ENCODE measurements at regions not wholly inside any gene's neighbourhood (a gene's known extent, or its start where the extent isn't known, plus 50 kb on each side); places are given as distances from the start of the nearest gene placed in this dataset.

DNA sequence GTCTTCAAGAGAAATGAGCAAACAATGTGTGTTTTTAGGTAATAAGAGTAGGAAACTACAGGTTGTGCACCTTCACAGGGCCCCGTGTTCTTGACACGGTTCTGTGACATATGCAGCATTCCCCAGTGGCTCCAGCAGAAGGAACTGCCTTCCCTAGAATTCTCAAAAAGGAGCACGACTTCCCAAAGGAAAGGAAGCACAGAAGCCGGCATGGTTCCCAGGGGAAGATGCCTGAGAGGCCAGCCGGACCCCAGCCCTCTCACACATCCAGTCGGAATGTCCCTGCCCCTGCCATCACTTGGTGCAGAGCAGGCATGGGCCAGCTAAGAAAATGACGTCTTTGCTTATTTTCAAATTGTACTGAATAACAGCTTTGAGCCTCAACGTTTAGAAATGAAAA, 187.3 kb upstream of the NSMCE3 start:
- TF ChIP-seq ZNF274 (IDR thresholded peaks at IDR 0.05; ENCODE audit: low read depth, low read length) = no peak
- no peak for TF ChIP-seq YY1 (IDR thresholded peaks at IDR 0.05; ENCODE audit: insufficient read depth, insufficient read length)
- TF ChIP-seq SUZ12 (IDR thresholded peaks at IDR 0.05; ENCODE audit: extremely low read depth, insufficient read depth, insufficient read length) = no peak

Measured in NT2/D1 (cell line).